GM12873 (cell line): ENCODE measurements at regions not wholly inside any gene's neighbourhood (a gene's known extent, or its start where the extent isn't known, plus 50 kb on each side); places are given as distances from the start of the nearest gene placed in this dataset.

Experiments used
- CTCF ChIP-seq: IDR thresholded peaks from 2 replicates; pipeline ENCODE4 v1.5.1; 2012; ENCODE audit warnings: low read depth, mild to moderate bottlenecking, moderate library complexity, low read length, control low read depth; ENCODE audit not compliant: insufficient read depth; ENCODE audit errors: missing control alignments

GRCh38 chr21:25459365-25459764, 147.9 kb downstream of the MRPL39 start:
- TF ChIP-seq CTCF: no peak

GRCh38 chr21:25458484-25458883, 148.8 kb downstream of the MRPL39 start:
- TF ChIP-seq CTCF: no peak

- no peak for TF ChIP-seq CTCF
These were observed 149.3 kb downstream of the MRPL39 start for GRCh38 chr21:25457946-25458345.

- no peak for TF ChIP-seq CTCF
These were observed 149.9 kb downstream of the MRPL39 start for GRCh38 chr21:25457411-25457810.

- TF ChIP-seq CTCF: no peak
These were observed 150.6 kb downstream of the MRPL39 start for GRCh38 chr21:25456672-25457071.

- no peak for TF ChIP-seq CTCF
These were observed 153.8 kb downstream of the MRPL39 start for GRCh38 chr21:25453524-25453923.

GRCh38 chr21:25449950-25450349, 157.3 kb downstream of the MRPL39 start:
- TF ChIP-seq CTCF: no peak
